ENCODE measurements at regions not wholly inside any gene's neighbourhood (a gene's known extent, or its start where the extent isn't known, plus 50 kb on each side); places are given as distances from the start of the nearest gene placed in this dataset.

GRCh38 chr2:74081763-74082110 lies 66.0 kb downstream of the BOLA3 start:
- FAIRE-seq: no peak
- no peak for TF ChIP-seq JUN (IDR thresholded peaks at IDR 0.05; ENCODE audit: borderline replicate concordance, insufficient read depth, insufficient read length, low read depth)
- no peak for TF ChIP-seq EZH2 (IDR thresholded peaks at IDR 0.05; ENCODE audit: borderline replicate concordance, low read depth, low read length, severe bottlenecking)
- no peak for TF ChIP-seq POLR2AphosphoS5 (IDR thresholded peaks at IDR 0.05; ENCODE audit: insufficient read depth, low read depth, low read length)
- no peak for TF ChIP-seq MYC (IDR thresholded peaks at IDR 0.05; ENCODE audit: low read depth, low read length)
- no peak for TF ChIP-seq MAX (IDR thresholded peaks at IDR 0.05; ENCODE audit: insufficient read depth, insufficient read length)
- no peak for TF ChIP-seq GATA2 (IDR thresholded peaks at IDR 0.05; ENCODE audit: insufficient read depth, insufficient read length, low read depth, low read length)
- TF ChIP-seq, protein P1, sequence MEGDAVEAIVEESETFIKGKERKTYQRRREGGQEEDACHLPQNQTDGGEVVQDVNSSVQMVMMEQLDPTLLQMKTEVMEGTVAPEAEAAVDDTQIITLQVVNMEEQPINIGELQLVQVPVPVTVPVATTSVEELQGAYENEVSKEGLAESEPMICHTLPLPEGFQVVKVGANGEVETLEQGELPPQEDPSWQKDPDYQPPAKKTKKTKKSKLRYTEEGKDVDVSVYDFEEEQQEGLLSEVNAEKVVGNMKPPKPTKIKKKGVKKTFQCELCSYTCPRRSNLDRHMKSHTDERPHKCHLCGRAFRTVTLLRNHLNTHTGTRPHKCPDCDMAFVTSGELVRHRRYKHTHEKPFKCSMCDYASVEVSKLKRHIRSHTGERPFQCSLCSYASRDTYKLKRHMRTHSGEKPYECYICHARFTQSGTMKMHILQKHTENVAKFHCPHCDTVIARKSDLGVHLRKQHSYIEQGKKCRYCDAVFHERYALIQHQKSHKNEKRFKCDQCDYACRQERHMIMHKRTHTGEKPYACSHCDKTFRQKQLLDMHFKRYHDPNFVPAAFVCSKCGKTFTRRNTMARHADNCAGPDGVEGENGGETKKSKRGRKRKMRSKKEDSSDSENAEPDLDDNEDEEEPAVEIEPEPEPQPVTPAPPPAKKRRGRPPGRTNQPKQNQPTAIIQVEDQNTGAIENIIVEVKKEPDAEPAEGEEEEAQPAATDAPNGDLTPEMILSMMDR (IDR thresholded peaks at IDR 0.05; ENCODE audit: extremely low read depth in 1 of 2, insufficient read depth in 1 of 2, low read depth in 1 of 2, low read length in 2 of 2): no peak
- TF ChIP-seq POLR2A (IDR thresholded peaks at IDR 0.05; ENCODE audit: low read depth, low read length): no peak
- no peak for TF ChIP-seq FOS (IDR thresholded peaks at IDR 0.05; ENCODE audit: borderline replicate concordance, insufficient read depth, low read length)
- no peaks in the 10 kb centered on the region for H3K79me2 ChIP-seq (ENCODE audit: control insufficient read depth, insufficient read depth, low read length)
- no peaks in the 10 kb centered on the region for H3K27me3 ChIP-seq (ENCODE audit: control insufficient read depth in 2 of 2, insufficient read depth in 2 of 2, low read length in 2 of 2)
- H3K9me3 ChIP-seq (replicated peaks; ENCODE audit: control insufficient read depth, insufficient read depth, low read length): no peaks in the 10 kb centered on the region
- H2AFZ ChIP-seq (ENCODE audit: low read depth, low read length): no peak overlapping the region
- no peak overlapping the region for H3K27ac ChIP-seq (ENCODE audit: insufficient read depth, low read depth, low read length)
- dilution Hi-C loops (cut with MboI; ENCODE audit: extremely low pct_ligation_motif_present, low sequenced_read_pairs) (no loop called here), intact Hi-C loops (cut with micrococcal nuclease) (no loop called here)
- no TSS peak for BruUV-seq (replicated peaks)
- H3K4me1 ChIP-seq (ENCODE audit: control insufficient read depth, extremely low read depth, insufficient read depth, low read length): no peaks in the 10 kb centered on the region
- H3K4me2 ChIP-seq (ENCODE audit: insufficient read depth, low read length): no peak overlapping the region
- no peak for DNase-seq (ENCODE audit: low read depth, low spot score)
- H4K20me1 ChIP-seq (replicated peaks; ENCODE audit: control insufficient read depth, extremely low read depth, insufficient read depth, low read length): no peaks in the 10 kb centered on the region
- H3K9ac ChIP-seq (replicated peaks; ENCODE audit: extremely low read depth, insufficient read depth, low read length): no peak overlapping the region
- peaks cover 0 to 5% of the 10 kb centered on the region in 2 experiments for H3K36me3 ChIP-seq (ENCODE audit: control insufficient read depth in 2 of 2, extremely low read depth in 1 of 2, insufficient read depth in 2 of 2, low read length in 2 of 2)
- no peaks in the 10 kb centered on the region for H3K9me1 ChIP-seq (replicated peaks; ENCODE audit: control insufficient read depth, extremely low read depth, insufficient read depth, low read length)
- H3K4me3 ChIP-seq (replicated peaks in 1 of 3; ENCODE audit: insufficient read depth in 1 of 3, low read depth in 1 of 3, low read length in 3 of 3): no peak overlapping the region
- ChIA-PET POLR2A (no interaction called here), CTCF (no interaction called here)
